Liver (tissue), 8 donors: ENCODE measurements at regions not wholly inside any gene's neighbourhood (a gene's known extent, or its start where the extent isn't known, plus 50 kb on each side); places are given as distances from the start of the nearest gene placed in this dataset.
A peak's percentile ranks its signal among the peaks of the same experiment; 100 is the strongest.

Experiments
- DNase-seq: peaks from one replicate; pipeline ENCODE4 v3.0.0-alpha.2; 2017; ENCODE audit warnings: low spot score
- H3K27ac ChIP-seq, 2 donors: one replicate each; pipeline ENCODE4 v1.7.0; 2013; ENCODE audit warnings: inconsistent platforms in 2 of 2, low read length in 2 of 2, control low read depth in 1 of 2, low read depth in 1 of 2, mild to moderate bottlenecking in 1 of 2
- H3K27me3 ChIP-seq, 4 donors: one replicate each; pipeline versions ENCODE4 v1.6.1 to v1.7.0; 2013; ENCODE audit warnings: low read length in 3 of 4, inconsistent platforms in 1 of 4, mild to moderate bottlenecking in 1 of 4, moderate library complexity in 1 of 4; ENCODE audit not compliant: control insufficient read depth in 4 of 4, insufficient read depth in 4 of 4
- H3K36me3 ChIP-seq, 4 donors: one replicate each; pipeline versions ENCODE4 v1.6.1 to v1.7.0; 2013; ENCODE audit warnings: low read length in 3 of 4, mild to moderate bottlenecking in 3 of 4, low read depth in 1 of 4, moderate library complexity in 1 of 4; ENCODE audit not compliant: control insufficient read depth in 4 of 4, insufficient read depth in 3 of 4
- H3K4me1 ChIP-seq, 4 donors: one replicate each; pipeline versions ENCODE4 v1.6.1 to v1.7.0; 2013; ENCODE audit warnings: low read length in 3 of 4, mild to moderate bottlenecking in 3 of 4, moderate library complexity in 1 of 4; ENCODE audit not compliant: control insufficient read depth in 4 of 4, insufficient read depth in 4 of 4
- H3K4me3 ChIP-seq, 3 donors: one replicate each; pipeline versions ENCODE4 v1.6.1 to v1.7.0; 2013; ENCODE audit warnings: low read length in 3 of 3, control low read depth in 1 of 3, low read depth in 1 of 3, mild to moderate bottlenecking in 1 of 3
- H3K9ac ChIP-seq, 2 donors: one replicate each; pipeline ENCODE4 v1.7.0; 2013; ENCODE audit warnings: low read length in 2 of 2, mild to moderate bottlenecking in 2 of 2, moderate library complexity in 2 of 2, control low read depth in 1 of 2, low read depth in 1 of 2
- H3K9me3 ChIP-seq, 4 donors: one replicate each; pipeline versions ENCODE4 v1.6.1 to v1.7.0; 2013; ENCODE audit warnings: low read length in 3 of 4; ENCODE audit not compliant: control insufficient read depth in 4 of 4
- ATF3 ChIP-seq: IDR thresholded peaks from 2 replicates; pipeline ENCODE4 v1.6.1; 2016; ENCODE audit warnings: antibody characterized with exemption
- EGR1 ChIP-seq, 2 donors: IDR thresholded peaks; 2 replicates each; pipeline ENCODE4 v1.6.1; 2016 to 2018; ENCODE audit warnings: antibody characterized with exemption in 2 of 2, low read depth in 2 of 2
- FOXA1 ChIP-seq: IDR thresholded peaks from 2 replicates; pipeline ENCODE4 v1.6.1; 2016; ENCODE audit warnings: antibody characterized with exemption
- FOXA2 ChIP-seq: IDR thresholded peaks from 2 replicates; pipeline ENCODE4 v1.6.1; 2016; ENCODE audit warnings: antibody characterized with exemption
- GABPA ChIP-seq, 2 donors: IDR thresholded peaks in 1 of 2; conservative IDR thresholded peaks in 1 of 2; 2 replicates each; pipeline ENCODE4 v1.6.1; 2016; ENCODE audit warnings: antibody characterized with exemption in 2 of 2, mild to moderate bottlenecking in 1 of 2, moderate library complexity in 1 of 2
- HNF4A ChIP-seq, 2 donors: conservative IDR thresholded peaks; 2 replicates each; pipeline ENCODE4 v1.6.1; 2016; ENCODE audit warnings: antibody characterized with exemption in 2 of 2, mild to moderate bottlenecking in 2 of 2
- HNF4G ChIP-seq: IDR thresholded peaks from 2 replicates; pipeline ENCODE4 v1.6.1; 2016; ENCODE audit warnings: antibody characterized with exemption
- JUND ChIP-seq, 2 donors: IDR thresholded peaks; 2 replicates each; pipeline ENCODE4 v1.6.1; 2016; ENCODE audit warnings: antibody characterized with exemption in 2 of 2
- MAX ChIP-seq: IDR thresholded peaks from 2 replicates; pipeline ENCODE4 v1.6.1; 2016; ENCODE audit warnings: antibody characterized with exemption
- NR2F2 ChIP-seq: IDR thresholded peaks from 2 replicates; pipeline ENCODE4 v1.6.1; 2016; ENCODE audit warnings: antibody characterized with exemption
- RAD21 ChIP-seq, 2 donors: IDR thresholded peaks; 2 replicates each; pipeline ENCODE4 v1.6.1; 2016; ENCODE audit warnings: antibody characterized with exemption in 2 of 2, mild to moderate bottlenecking in 2 of 2
- REST ChIP-seq: IDR thresholded peaks from 2 replicates; pipeline ENCODE4 v1.6.1; 2016; ENCODE audit warnings: antibody characterized with exemption, mild to moderate bottlenecking
- RXRA ChIP-seq, 2 donors: IDR thresholded peaks; 2 replicates each; pipeline ENCODE4 v1.6.1; 2017 to 2018; ENCODE audit warnings: antibody characterized with exemption in 2 of 2, mild to moderate bottlenecking in 1 of 2
- SP1 ChIP-seq: IDR thresholded peaks from 2 replicates; pipeline ENCODE4 v1.6.1; 2018; ENCODE audit warnings: antibody characterized with exemption, mild to moderate bottlenecking
- TAF1 ChIP-seq: conservative IDR thresholded peaks from 2 replicates; pipeline ENCODE4 v1.6.1; 2016; ENCODE audit warnings: antibody characterized with exemption, mild to moderate bottlenecking
- YY1 ChIP-seq: IDR thresholded peaks from 2 replicates; pipeline ENCODE4 v1.6.1; 2016; ENCODE audit warnings: antibody characterized with exemption, mild to moderate bottlenecking
- WGBS: extraction: QIAGEN DNeasy Blood & Tissue Kit; methylation state at CpG from one replicate; pipeline ENCODE4 v1.1.7; 2013; 5-methylcytosine and 5-hydroxymethylcytosine counted together
- TF ChIP-seq, protein P1 (sequence below): IDR thresholded peaks from 2 replicates; pipeline ENCODE4 v1.6.1; 2016; ENCODE audit warnings: antibody characterized with exemption
- TF ChIP-seq, protein P2 (sequence below): fragments of 150-350 bp; IDR thresholded peaks from 2 replicates; pipeline ENCODE4 v1.5.1; 2017; ENCODE audit warnings: improper control_type of control experiment, low read depth, low read length; ENCODE audit not compliant: missing input control
- donor health status: healthy.
- donor health status: healthy.
- donor health status: healthy.
- donor health status: healthy.
- donor health status: healthy.

DNA sequence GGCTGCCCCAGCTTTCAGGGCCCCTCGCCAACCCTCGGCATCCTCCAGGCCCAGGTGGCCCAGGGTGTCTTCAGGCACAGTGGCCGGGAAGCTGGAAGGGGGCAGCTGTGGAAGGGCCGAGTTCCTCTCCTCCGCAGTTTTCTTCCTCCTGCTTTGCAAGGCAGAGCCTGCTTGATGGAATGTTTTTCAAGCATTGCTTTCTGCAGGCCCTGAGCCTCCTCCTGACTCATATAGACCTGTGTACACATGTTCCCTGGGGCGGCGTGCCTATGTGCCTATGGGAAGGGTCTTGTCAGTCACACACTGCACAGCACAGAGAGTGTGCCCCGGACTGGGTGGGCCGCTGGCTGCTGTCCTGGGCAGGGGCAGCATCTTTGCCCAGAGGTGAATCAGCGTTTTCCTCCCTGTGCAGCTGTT lies 107.5 kb downstream of the ERMARD start:
- TF ChIP-seq MAX (no peak), REST (no peak), JUND (IDR thresholded peaks at IDR 0.05) (no peak), HNF4A (conservative IDR thresholded peaks at IDR 0.05) (no peak), FOXA1 (no peak), RAD21 (IDR thresholded peaks at IDR 0.05) (no peak), FOXA2 (no peak), ATF3 (no peak), NR2F2 (no peak), SP1 (no peak), GABPA (IDR thresholded peaks at IDR 0.05 in 1 of 2, conservative IDR thresholded peaks at IDR 0.05 in 1 of 2) (no peak), HNF4G (no peak), TAF1 (no peak), RXRA (IDR thresholded peaks at IDR 0.05) (no peak), YY1 (no peak), EGR1 (IDR thresholded peaks at IDR 0.05; ENCODE audit: low read depth in 2 of 2) (no peak)
- TF ChIP-seq, protein P1, sequence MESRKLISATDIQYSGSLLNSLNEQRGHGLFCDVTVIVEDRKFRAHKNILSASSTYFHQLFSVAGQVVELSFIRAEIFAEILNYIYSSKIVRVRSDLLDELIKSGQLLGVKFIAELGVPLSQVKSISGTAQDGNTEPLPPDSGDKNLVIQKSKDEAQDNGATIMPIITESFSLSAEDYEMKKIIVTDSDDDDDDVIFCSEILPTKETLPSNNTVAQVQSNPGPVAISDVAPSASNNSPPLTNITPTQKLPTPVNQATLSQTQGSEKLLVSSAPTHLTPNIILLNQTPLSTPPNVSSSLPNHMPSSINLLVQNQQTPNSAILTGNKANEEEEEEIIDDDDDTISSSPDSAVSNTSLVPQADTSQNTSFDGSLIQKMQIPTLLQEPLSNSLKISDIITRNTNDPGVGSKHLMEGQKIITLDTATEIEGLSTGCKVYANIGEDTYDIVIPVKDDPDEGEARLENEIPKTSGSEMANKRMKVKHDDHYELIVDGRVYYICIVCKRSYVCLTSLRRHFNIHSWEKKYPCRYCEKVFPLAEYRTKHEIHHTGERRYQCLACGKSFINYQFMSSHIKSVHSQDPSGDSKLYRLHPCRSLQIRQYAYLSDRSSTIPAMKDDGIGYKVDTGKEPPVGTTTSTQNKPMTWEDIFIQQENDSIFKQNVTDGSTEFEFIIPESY: no peak
- TF ChIP-seq, protein P2, sequence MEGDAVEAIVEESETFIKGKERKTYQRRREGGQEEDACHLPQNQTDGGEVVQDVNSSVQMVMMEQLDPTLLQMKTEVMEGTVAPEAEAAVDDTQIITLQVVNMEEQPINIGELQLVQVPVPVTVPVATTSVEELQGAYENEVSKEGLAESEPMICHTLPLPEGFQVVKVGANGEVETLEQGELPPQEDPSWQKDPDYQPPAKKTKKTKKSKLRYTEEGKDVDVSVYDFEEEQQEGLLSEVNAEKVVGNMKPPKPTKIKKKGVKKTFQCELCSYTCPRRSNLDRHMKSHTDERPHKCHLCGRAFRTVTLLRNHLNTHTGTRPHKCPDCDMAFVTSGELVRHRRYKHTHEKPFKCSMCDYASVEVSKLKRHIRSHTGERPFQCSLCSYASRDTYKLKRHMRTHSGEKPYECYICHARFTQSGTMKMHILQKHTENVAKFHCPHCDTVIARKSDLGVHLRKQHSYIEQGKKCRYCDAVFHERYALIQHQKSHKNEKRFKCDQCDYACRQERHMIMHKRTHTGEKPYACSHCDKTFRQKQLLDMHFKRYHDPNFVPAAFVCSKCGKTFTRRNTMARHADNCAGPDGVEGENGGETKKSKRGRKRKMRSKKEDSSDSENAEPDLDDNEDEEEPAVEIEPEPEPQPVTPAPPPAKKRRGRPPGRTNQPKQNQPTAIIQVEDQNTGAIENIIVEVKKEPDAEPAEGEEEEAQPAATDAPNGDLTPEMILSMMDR: no peak
- Histone ChIP-seq H3K9me3 (peaks cover 0 to 3% (median 3%) of the 10 kb centered on the region in 4 donors), H3K4me1 (no peaks in the 10 kb centered on the region), H3K27me3 (no peaks in the 10 kb centered on the region), H3K27ac (no peak overlapping the region), H3K4me3 (no peak overlapping the region), H3K9ac (no peak overlapping the region), H3K36me3 (no peaks in the 10 kb centered on the region)
- DNase-seq: peak; percentile 30
- WGBS: 97% methylated on average over 10 of the region's 10 CpGs
